ENCODE measurements at regions not wholly inside any gene's neighbourhood (a gene's known extent, or its start where the extent isn't known, plus 50 kb on each side); places are given as distances from the start of the nearest gene placed in this dataset.
"Not testable (repeated sequence)": the region's sequence is repeated elsewhere in the genome, so short reads cannot be mapped to it uniquely, and the experiment has no call there.

DNA sequence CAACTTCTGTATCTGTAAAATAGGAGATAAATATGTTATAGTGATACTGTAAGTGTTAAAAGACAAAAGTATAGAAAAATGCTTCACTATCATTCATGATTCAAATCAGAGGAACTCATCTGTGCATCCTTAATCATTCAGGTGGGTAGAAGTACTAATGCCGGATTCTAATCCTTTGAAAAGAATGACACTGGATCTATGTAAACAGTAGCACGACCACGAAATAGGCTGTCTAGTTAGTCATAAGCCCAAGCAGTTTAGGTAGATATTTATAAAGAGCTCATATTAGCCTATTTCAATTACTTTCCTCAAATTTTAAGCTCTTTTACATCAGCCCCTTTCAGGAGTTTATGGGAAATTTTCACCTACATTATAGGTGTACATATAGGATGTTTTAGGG, 437.9 kb downstream of the SOX2 start:
- H3K4me3 Mint-ChIP-seq = no peak overlapping the region
- no peak overlapping the region for H3K27ac Mint-ChIP-seq
- no peaks in the 10 kb centered on the region for H3K27me3 Mint-ChIP-seq (ENCODE audit: low read depth)
- H3K9me3 Mint-ChIP-seq = peaks cover 0 to 3% of the 10 kb centered on the region in 2 donors
- DNase-seq (no peak), ATAC-seq (replicated peaks in 1 of 2) (no peak)
- no peaks in the 10 kb centered on the region for H3K36me3 Mint-ChIP-seq (ENCODE audit: insufficient read depth in 2 of 2)
- H3K4me1 Mint-ChIP-seq (ENCODE audit: low read depth) = no peaks in the 10 kb centered on the region

DNA sequence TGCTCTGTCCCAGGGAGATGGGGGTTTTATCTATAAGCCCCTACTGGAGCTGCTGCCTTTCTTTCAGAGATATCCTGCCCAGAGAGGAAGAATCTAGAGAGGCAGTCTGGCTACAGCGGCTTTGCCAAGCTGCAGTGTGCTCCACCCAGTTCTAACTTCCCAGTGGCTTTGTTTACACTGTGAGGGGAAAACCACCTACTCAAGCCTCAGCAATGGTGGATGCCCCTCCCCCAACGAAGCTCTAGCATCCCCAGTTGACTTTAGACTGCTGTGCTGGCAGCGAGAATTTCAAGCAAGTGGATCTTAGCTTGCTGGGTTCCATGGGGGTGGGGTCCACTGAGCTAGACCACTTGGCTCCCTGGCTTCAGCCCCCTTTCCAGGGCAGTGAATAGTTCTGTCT, 444.6 kb downstream of the SOX2 start:
- not testable (repeated sequence) for H3K27me3 Mint-ChIP-seq (ENCODE audit: low read depth); H3K9me3 Mint-ChIP-seq; H3K4me1 Mint-ChIP-seq (ENCODE audit: low read depth); DNase-seq; ATAC-seq (replicated peaks in 1 of 2); H3K27ac Mint-ChIP-seq; H3K36me3 Mint-ChIP-seq (ENCODE audit: insufficient read depth in 2 of 2); H3K4me3 Mint-ChIP-seq

DNA sequence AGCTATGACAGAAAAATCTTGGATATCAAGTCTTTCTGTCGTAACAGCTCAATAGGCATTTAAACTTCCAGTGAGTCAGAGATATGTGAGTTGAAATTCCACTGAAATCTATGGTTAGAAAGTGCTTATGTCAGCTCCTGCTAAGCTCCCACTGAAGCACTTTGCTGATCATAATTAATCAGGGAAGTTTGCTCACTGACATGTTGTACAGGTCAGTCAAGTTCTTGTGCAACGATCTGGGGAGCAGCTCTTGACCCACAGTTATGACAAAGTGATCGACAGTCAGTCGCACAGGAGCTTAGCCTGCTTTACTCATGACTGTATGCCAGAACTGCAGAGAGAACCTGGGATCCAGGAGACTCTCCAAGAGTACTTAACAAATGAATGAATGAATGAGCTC, 453.5 kb downstream of the SOX2 start:
- ATAC-seq (replicated peaks in 1 of 2) (no peak), DNase-seq (no peak)
- H3K9me3 Mint-ChIP-seq = no peaks in the 10 kb centered on the region
- H3K4me3 Mint-ChIP-seq = no peak overlapping the region
- H3K27me3 Mint-ChIP-seq (ENCODE audit: low read depth) = no peaks in the 10 kb centered on the region
- H3K4me1 Mint-ChIP-seq (ENCODE audit: low read depth) = no peaks in the 10 kb centered on the region
- H3K36me3 Mint-ChIP-seq (ENCODE audit: insufficient read depth in 2 of 2) = no peaks in the 10 kb centered on the region
- no peak overlapping the region for H3K27ac Mint-ChIP-seq

DNA sequence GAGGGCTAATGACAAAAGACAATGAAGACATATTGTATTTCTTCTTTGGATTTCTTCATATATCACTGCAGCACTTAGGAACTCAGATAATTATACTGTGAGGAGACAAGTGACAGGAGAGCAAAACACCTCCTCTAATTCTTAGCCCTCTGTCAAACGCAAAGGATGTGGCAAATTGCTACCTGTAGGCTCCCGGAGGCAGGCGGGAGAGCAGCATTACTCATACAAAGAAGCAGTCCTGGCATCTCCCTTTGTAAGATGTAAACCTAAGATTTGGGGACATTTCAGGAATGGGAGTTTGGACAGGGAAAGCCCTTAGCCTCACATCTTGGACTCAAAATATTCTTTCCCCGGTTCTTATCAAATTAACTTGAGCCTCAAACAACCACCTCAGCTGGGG, 460.8 kb downstream of the SOX2 start:
- Mint-ChIP-seq H3K4me1 (ENCODE audit: low read depth) (no peaks in the 10 kb centered on the region), H3K9me3 (peaks cover 0 to 1% of the 10 kb centered on the region in 2 donors), H3K27ac (no peak overlapping the region), H3K4me3 (no peak overlapping the region), H3K36me3 (ENCODE audit: insufficient read depth in 2 of 2) (no peaks in the 10 kb centered on the region), H3K27me3 (ENCODE audit: low read depth) (no peaks in the 10 kb centered on the region)
- ATAC-seq (replicated peaks in 1 of 2) (no peak), DNase-seq (no peak)

DNA sequence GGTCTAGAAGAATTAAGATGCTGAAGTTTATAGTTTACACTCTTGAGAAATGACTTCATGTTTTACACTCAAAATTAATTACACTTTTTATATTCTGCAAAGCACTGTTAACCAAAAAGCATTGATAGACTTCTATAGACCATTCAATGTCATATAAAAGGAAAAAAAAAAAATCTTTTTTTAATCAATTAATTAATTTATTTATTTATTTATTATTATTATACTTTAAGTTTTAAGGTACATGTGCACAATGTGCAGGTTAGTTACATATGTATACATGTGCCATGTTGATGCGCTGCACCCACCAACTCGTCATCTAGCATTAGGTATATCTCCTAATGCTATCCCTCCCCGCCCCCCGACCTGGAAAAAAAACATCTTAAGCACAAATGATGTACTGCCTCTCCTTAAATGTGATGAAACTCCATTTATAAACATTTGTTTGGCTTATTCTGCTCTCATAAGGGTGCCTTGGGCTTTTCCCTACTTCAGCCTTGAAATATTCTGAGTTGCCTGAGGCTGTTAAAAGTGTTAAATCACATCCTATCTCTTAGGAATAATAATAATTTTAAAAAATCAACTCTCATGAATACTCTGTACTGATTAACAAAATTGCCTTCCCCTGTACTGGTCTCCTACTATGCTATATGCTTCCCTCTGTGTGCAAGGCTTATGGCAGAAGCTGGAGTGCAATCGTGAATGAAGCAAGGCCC, 466.9 kb downstream of the SOX2 start:
- H3K36me3 Mint-ChIP-seq (ENCODE audit: insufficient read depth in 2 of 2) = no peaks in the 10 kb centered on the region
- DNase-seq (no peak), ATAC-seq (replicated peaks in 1 of 2) (no peak)
- H3K27me3 Mint-ChIP-seq (ENCODE audit: low read depth) = no peaks in the 10 kb centered on the region
- no peak overlapping the region for H3K4me3 Mint-ChIP-seq
- H3K4me1 Mint-ChIP-seq (ENCODE audit: low read depth) = no peaks in the 10 kb centered on the region
- H3K27ac Mint-ChIP-seq = no peak overlapping the region
- H3K9me3 Mint-ChIP-seq = peaks cover 1 to 4% of the 10 kb centered on the region in 2 donors

DNA sequence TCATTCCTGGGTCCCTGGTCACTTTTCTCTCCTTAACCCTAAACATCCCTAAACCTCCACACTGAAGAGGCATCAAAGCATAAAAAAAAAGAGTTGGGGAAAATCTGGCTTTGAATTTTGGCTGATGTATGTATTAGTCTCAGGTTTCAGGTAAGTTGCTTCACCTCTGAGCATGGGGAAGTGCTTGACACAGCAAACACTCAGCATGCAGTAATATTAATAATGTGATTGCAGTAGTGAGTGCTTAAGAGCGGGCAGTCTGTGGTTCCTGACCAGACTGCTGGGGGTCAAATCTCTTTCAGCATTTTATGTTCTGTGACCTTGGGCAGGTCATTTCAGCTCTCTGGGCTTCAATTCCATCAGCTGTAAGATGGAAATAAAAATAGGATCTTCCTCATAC, 467.9 kb downstream of the SOX2 start:
- H3K27ac Mint-ChIP-seq = no peak overlapping the region
- no peak for ATAC-seq (replicated peaks in 1 of 2)
- DNase-seq = no peak
- no peaks in the 10 kb centered on the region for H3K4me1 Mint-ChIP-seq (ENCODE audit: low read depth)
- no peak overlapping the region for H3K4me3 Mint-ChIP-seq
- no peaks in the 10 kb centered on the region for H3K27me3 Mint-ChIP-seq (ENCODE audit: low read depth)
- H3K9me3 Mint-ChIP-seq = peaks cover 1 to 8% of the 10 kb centered on the region in 2 donors
- no peaks in the 10 kb centered on the region for H3K36me3 Mint-ChIP-seq (ENCODE audit: insufficient read depth in 2 of 2)

DNA sequence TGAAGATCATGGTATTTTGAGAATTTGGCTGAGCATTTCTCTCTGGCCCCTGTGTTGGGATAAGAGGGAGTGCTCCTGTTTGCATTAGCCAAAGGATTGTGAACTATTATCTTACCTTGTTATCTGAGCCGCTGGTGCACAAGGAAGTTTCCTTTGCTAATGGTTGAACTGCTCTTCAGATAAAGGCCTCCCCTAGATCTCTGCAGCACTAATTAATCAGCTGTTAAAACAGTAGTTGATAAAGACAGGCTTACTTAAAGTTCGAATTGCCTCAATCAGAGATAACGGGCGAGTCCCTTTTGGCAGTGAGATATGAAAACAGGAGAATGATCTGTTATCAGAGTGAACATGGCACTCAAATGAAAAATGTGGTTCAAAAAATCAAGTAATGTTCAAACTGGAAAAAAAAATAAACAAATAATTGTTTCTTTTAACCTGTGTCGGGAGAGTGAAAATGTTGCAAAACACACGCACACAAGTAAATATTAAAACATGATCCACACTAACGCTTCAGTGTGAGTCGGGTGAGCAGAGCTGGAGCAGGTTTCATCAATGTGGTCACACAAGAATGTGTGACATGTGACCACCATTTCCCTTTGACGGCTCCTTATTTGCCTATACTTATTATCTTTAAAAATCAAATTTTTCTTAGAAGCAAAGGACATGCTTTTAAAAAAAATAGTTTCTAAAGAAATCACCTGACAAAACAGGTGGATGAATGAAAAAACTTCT, 469.1 kb downstream of the SOX2 start:
- Mint-ChIP-seq H3K27me3 (ENCODE audit: low read depth) (no peaks in the 10 kb centered on the region), H3K9me3 (peaks cover 0 to 8% of the 10 kb centered on the region in 2 donors), H3K4me1 (ENCODE audit: low read depth) (no peaks in the 10 kb centered on the region), H3K4me3 (no peak overlapping the region), H3K36me3 (ENCODE audit: insufficient read depth in 2 of 2) (no peaks in the 10 kb centered on the region), H3K27ac (no peak overlapping the region)
- no peak for ATAC-seq (replicated peaks in 1 of 2)
- DNase-seq = no peak

DNA sequence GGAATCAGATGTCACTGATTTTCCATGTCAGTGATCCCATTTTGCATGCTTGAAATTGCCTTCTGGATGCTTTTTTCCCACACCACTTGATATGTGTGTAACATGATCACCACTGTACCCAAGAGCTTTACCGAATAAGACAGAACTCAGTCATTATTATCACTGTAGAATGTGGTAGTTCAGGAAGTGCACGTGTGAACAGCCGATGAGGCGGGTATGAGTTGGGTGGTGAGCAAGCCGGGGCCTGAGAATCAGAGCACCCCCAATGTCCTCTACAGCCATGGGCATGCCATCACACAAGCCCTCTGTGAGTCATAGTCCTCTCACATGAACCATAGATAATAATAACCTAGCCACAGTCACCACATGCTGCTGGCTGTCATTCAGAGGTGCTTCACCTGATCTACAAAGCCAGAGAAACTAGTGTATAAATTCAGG, 470.8 kb downstream of the SOX2 start:
- ATAC-seq (replicated peaks in 1 of 2) (no peak), DNase-seq (no peak)
- Mint-ChIP-seq H3K9me3 (peaks cover 1 to 8% of the 10 kb centered on the region in 2 donors), H3K27ac (no peak overlapping the region), H3K4me1 (ENCODE audit: low read depth) (no peaks in the 10 kb centered on the region), H3K4me3 (no peak overlapping the region), H3K27me3 (ENCODE audit: low read depth) (no peaks in the 10 kb centered on the region), H3K36me3 (ENCODE audit: insufficient read depth in 2 of 2) (no peaks in the 10 kb centered on the region)

DNA sequence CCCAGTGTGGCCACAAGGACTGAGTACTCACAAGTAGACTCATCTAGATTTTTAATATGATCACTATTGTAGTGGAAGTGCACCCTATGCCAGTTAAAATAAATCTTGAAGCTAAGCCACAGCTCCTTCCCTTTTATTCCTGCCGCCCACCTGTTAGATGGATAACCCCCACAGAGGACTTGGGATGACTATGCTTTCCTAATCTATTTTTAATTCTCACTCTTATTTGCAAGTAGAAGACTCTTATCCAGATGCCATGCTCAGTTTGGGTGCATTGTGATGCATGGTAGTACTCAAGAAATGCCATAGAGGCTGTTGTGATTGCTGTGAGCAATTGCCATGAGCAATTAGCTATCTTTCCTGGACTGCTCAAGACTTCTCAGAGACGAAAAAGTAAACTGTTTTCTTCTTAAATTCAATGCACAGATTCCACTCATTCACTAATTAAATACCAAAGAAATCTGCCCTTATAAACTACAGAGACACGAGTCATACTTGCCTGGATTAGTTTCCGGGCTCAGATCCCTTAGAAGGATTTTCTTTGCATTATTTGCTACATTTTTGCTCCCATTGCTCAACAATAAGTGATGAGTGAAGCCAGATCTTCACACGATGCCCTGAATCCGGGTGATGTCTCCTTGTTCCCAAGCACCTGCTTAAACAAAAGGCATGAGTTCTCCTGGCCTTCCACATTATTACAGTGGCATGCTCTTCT, 472.1 kb downstream of the SOX2 start:
- no peak for ATAC-seq (replicated peaks in 1 of 2)
- H3K4me3 Mint-ChIP-seq = no peak overlapping the region
- H3K9me3 Mint-ChIP-seq = peaks cover 2 to 8% of the 10 kb centered on the region in 2 donors
- DNase-seq = no peak
- H3K4me1 Mint-ChIP-seq (ENCODE audit: low read depth) = no peaks in the 10 kb centered on the region
- no peaks in the 10 kb centered on the region for H3K27me3 Mint-ChIP-seq (ENCODE audit: low read depth)
- H3K27ac Mint-ChIP-seq = no peak overlapping the region
- no peaks in the 10 kb centered on the region for H3K36me3 Mint-ChIP-seq (ENCODE audit: insufficient read depth in 2 of 2)

DNA sequence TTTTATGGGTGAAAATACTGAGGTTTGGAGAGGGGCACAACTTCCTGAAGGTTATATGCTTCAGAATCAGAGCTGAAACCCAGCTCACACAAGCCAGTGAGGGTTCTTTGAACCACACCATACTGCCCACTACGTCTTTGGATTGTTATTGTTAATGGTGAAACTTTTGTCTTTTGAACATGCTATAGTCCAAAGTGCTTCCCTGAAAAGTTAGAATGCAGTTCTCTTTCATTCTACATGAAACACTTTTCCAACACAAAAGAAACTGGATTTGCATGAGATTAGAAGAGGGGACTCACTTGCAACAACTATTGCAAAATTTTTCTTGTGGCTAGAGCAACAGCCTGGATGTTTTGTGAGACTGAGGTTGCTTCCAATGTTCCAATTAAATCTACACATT, 473.6 kb downstream of the SOX2 start:
- ATAC-seq (replicated peaks in 1 of 2) = no peak
- Mint-ChIP-seq H3K27ac (no peak overlapping the region), H3K4me1 (ENCODE audit: low read depth) (no peaks in the 10 kb centered on the region), H3K27me3 (ENCODE audit: low read depth) (no peaks in the 10 kb centered on the region), H3K9me3 (peaks cover 2 to 8% of the 10 kb centered on the region in 2 donors), H3K4me3 (no peak overlapping the region), H3K36me3 (ENCODE audit: insufficient read depth in 2 of 2) (no peaks in the 10 kb centered on the region)
- no peak for DNase-seq

DNA sequence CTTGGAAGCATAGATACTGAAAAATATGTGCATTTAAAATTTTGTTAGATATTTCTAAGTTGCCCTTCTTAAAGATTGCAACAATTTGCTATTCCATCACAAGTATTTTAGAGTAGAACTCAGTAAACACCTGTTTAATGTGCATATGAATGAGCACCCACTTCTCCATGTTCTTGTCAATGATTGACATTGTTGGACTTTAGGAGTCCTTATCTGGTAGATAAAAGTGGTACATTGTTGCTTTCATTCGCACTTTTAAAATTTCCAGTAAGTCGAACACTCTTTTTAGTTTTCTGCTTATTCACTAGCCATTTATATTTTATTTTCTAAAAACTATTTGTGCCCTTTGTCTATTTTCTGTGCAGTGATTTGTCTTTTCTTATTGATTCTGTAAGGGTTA, 478.3 kb downstream of the SOX2 start:
- DNase-seq (no peak), ATAC-seq (replicated peaks in 1 of 2) (no peak)
- H3K4me3 Mint-ChIP-seq = no peak overlapping the region
- no peak overlapping the region for H3K27ac Mint-ChIP-seq
- H3K9me3 Mint-ChIP-seq = peaks cover 2 to 4% of the 10 kb centered on the region in 2 donors
- no peaks in the 10 kb centered on the region for H3K36me3 Mint-ChIP-seq (ENCODE audit: insufficient read depth in 2 of 2)
- no peaks in the 10 kb centered on the region for H3K4me1 Mint-ChIP-seq (ENCODE audit: low read depth)
- H3K27me3 Mint-ChIP-seq (ENCODE audit: low read depth) = no peaks in the 10 kb centered on the region

DNA sequence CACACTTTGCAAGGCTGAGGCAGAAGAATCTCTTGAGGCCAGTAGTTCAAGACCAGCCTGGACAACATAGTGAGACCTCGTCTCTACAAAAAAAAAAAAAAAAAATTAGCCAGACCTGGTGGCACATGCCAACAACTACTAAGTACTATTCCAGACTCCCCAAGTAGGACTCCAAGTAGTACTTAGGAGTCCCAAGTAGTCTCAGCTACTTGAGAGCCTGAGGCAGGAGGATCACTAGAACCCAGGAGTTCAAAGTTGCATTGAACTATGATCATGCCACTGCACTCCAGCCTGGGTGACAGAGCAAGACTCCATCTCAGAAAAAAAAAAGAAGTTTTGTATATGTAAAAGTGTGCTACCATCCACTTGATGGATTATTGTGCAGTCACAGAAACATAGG, 486.6 kb downstream of the SOX2 start:
- Mint-ChIP-seq H3K9me3 (no peaks in the 10 kb centered on the region), H3K36me3 (ENCODE audit: insufficient read depth in 2 of 2) (no peaks in the 10 kb centered on the region), H3K27ac (no peak overlapping the region), H3K4me1 (ENCODE audit: low read depth) (no peaks in the 10 kb centered on the region), H3K27me3 (ENCODE audit: low read depth) (no peaks in the 10 kb centered on the region), H3K4me3 (no peak overlapping the region)
- DNase-seq = no peak
- no peak for ATAC-seq (replicated peaks in 1 of 2)

DNA sequence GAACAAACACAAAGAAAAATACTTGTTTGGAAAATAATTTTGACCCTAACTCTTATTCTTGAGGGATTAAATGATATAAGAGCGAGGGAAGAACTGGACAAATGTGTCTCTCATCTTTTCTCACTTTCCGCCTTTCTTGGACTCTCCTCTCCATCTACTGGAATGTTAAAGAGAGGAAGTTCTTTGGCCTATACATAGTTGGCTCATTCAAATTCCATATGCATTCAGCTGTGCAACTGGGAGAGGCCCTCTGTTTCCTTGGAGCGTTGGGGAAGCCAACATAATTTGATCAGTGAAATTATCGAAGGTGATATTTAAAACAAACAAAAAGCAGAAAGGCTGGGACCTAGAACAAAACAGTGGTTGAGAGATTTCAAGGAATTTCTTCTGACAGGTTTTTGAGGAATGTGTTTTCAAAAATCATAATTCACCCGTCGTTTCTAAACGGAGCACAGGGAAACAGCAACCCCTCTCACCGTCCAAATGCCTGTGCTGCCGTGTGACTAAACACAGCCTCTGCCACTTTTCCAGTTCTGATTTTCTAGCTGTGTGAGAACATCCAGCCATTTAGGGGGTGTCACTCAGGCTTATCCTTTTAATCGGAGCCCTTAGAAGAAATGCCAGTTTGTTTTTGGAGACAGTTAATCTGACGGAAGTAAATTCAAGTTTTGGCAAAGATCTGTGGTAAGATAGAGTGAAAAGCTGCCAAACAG, 489.9 kb downstream of the SOX2 start:
- ATAC-seq (replicated peaks in 1 of 2) (no peak), DNase-seq (no peak)
- H3K9me3 Mint-ChIP-seq = peaks cover 2 to 4% of the 10 kb centered on the region in 2 donors
- no peak overlapping the region for H3K27ac Mint-ChIP-seq
- H3K27me3 Mint-ChIP-seq (ENCODE audit: low read depth) = no peaks in the 10 kb centered on the region
- no peak overlapping the region for H3K4me3 Mint-ChIP-seq
- H3K4me1 Mint-ChIP-seq (ENCODE audit: low read depth) = no peaks in the 10 kb centered on the region
- no peaks in the 10 kb centered on the region for H3K36me3 Mint-ChIP-seq (ENCODE audit: insufficient read depth in 2 of 2)
